ENCODE measurements at regions not wholly inside any gene's neighbourhood (a gene's known extent, or its start where the extent isn't known, plus 50 kb on each side); places are given as distances from the start of the nearest gene placed in this dataset.

- no peak for DNase-seq
- H3K36me3 Mint-ChIP-seq (ENCODE audit: insufficient read depth in 1 of 3, low read depth in 3 of 3) = no peaks in the 10 kb centered on the region
- no peak overlapping the region for H3K27ac Mint-ChIP-seq
- H3K4me2 ChIP-seq (ENCODE audit: insufficient read depth, insufficient read length, low read length) = no peak overlapping the region
- no peaks in the 10 kb centered on the region for H3K79me2 ChIP-seq (ENCODE audit: insufficient read depth, low read length)
- H2AFZ ChIP-seq (ENCODE audit: low read length) = no peak overlapping the region
- no peak overlapping the region for H3K18ac ChIP-seq (ENCODE audit: insufficient read length, low read depth, low read length)
- H3K4me1 ChIP-seq (ENCODE audit: insufficient read depth, low read length) = no peaks in the 10 kb centered on the region
- H3K79me1 ChIP-seq (ENCODE audit: insufficient read depth, low read depth, low read length, poor library complexity, severe bottlenecking) = no peaks in the 10 kb centered on the region
- H2BK12ac ChIP-seq (ENCODE audit: insufficient read length, low read depth, low read length) = no peak overlapping the region
- H3K27ac ChIP-seq (ENCODE audit: insufficient read length, low read depth, low read length) = no peak overlapping the region
- H3K4me1 Mint-ChIP-seq = peaks cover 5 to 9% of the 10 kb centered on the region in 2 experiments; a peak in 3 of 4 replicates
- H3T11ph ChIP-seq (ENCODE audit: low read length) = no peak overlapping the region
- H2BK15ac ChIP-seq (ENCODE audit: low read depth, low read length) = no peak overlapping the region
- no peak overlapping the region for H3K9ac ChIP-seq (ENCODE audit: extremely low read depth, insufficient read length, low read length)
- no peak overlapping the region for H2BK5ac ChIP-seq (ENCODE audit: insufficient read length, low read length)
- no peak overlapping the region for H3K4me3 Mint-ChIP-seq
- no peak overlapping the region for H4K5ac ChIP-seq (ENCODE audit: insufficient read length, low read depth, low read length)
- H3K27me3 ChIP-seq (ENCODE audit: insufficient read depth, low read length) = no peaks in the 10 kb centered on the region
- H3K23me2 ChIP-seq (ENCODE audit: insufficient read length, low read depth, low read length, poor library complexity, severe bottlenecking) = no peaks in the 10 kb centered on the region
- H3K9me3 ChIP-seq (ENCODE audit: control insufficient read depth, low read depth, low read length) = no peaks in the 10 kb centered on the region
- no peaks in the 10 kb centered on the region for H3K9me3 Mint-ChIP-seq
- H3K23ac ChIP-seq (ENCODE audit: insufficient read length, low read depth, low read length) = no peak overlapping the region
- H3K14ac ChIP-seq (ENCODE audit: insufficient read depth, low read length) = no peak overlapping the region
- no peak for TF ChIP-seq CTCF (conservative IDR thresholded peaks at IDR 0.05)
- no peak overlapping the region for H2BK20ac ChIP-seq (ENCODE audit: low read depth, low read length, poor library complexity, severe bottlenecking)
- no peak overlapping the region for H4K8ac ChIP-seq (replicated peaks; ENCODE audit: insufficient read length, low read depth, low read length)
- H3K4ac ChIP-seq (ENCODE audit: low read depth, low read length) = no peak overlapping the region
- no peaks in the 10 kb centered on the region for H4K20me1 ChIP-seq (ENCODE audit: control insufficient read depth, insufficient read depth, insufficient read length)
- H3K56ac ChIP-seq (ENCODE audit: insufficient read length, low read depth, low read length) = no peak overlapping the region
- no CpG with 5 or more reads among the region's 2 CpGs for WGBS (ENCODE audit: extremely low coverage, insufficient read length, low lambda C conversion rate)
- no peak overlapping the region for H2AK5ac ChIP-seq (ENCODE audit: insufficient read length, low read length)
- no peak overlapping the region for H4K91ac ChIP-seq (ENCODE audit: insufficient read length, low read depth, low read length)
- H2BK120ac ChIP-seq (ENCODE audit: low read depth, low read length, poor library complexity, severe bottlenecking) = no peak overlapping the region
- peaks cover 31% of the 10 kb centered on the region for H3K27me3 Mint-ChIP-seq (ENCODE audit: low read depth)
Observed at GRCh38 chr6:10031617-10032016, 383.3 kb downstream of the TFAP2A start.

Measured in H9 (cell line).